HG03139 (cell line): ENCODE measurements at regions not wholly inside any gene's neighbourhood (a gene's known extent, or its start where the extent isn't known, plus 50 kb on each side); places are given as distances from the start of the nearest gene placed in this dataset.

ENCODE experiments used
- ATAC-seq: cut with Tn5 transposase; IDR thresholded peaks from one replicate; pipeline ENCODE4 v1.9.1; 2021; ENCODE audit not compliant: unreplicated experiment

- ATAC-seq = no peak
Measured at GRCh38 chr9:88233091-88233490, 94.8 kb upstream of the SPATA31C2 start.

GRCh38 chr9:88230612-88231011, 92.3 kb upstream of the SPATA31C2 start:
- no peak for ATAC-seq

DNA sequence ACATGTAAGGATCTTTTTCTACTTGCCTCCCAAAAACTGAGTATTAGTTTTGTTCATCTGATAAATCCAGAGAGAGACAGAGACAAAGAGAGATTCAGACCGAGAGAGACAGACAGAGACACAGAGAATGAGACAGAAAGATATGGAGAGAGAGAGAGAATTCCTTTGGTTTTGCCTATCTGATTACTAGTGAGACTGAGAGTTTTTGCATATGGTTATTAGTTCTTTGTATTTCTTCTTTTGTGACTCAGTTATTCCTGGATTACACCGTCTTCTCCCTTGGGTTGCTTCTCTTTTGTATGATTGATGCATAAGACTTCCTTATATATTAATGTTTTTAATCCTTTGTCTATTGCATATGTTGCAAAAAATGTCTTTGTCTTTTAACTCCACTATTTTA, 91.2 kb upstream of the SPATA31C2 start:
- no peak for ATAC-seq

- ATAC-seq = no peak
Measured at GRCh38 chr9:88224938-88225337, 86.7 kb upstream of the SPATA31C2 start.

GRCh38 chr9:88221105-88221504, 82.8 kb upstream of the SPATA31C2 start:
- no peak for ATAC-seq

DNA sequence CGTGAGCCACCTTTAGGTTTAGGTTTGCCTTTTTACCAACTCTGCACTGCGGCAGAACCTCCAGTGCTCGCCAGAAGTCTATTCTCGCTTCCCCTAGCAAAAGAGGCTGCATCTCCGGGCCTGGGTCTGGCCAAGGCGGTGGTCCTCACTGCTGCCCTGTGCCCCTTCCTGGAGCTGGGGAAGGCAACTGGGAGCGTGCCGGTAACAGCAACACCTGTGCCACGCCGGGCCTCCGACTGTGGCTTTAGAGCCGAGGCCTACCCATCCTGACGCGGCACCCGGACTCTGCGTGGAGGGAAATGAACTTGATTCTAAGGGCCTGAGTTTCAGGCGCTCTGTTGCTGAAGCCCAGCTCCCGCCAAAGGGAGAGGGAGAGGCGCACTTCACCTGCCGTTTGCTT, 82.4 kb upstream of the SPATA31C2 start:
- ATAC-seq = no peak

- no peak for ATAC-seq
Measured at GRCh38 chr9:88219601-88220000, 81.3 kb upstream of the SPATA31C2 start.

DNA sequence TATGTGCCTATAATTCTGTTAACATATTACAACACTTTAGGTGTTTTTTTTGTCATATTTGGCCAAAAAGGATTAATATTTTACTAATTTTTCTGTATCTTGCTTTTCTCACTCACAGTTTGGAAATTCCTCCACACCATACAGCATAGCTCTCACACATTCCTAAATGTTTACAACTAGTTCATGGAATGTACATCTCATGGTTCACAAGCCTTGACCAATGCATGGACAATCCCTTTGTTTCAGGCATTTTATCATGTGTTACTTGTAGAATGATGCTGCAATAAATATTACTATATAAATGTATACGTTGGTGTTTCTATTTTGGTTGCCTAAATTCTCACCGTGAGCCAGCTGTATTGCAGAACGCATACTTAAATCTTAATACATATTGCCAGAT, 80.5 kb upstream of the SPATA31C2 start:
- ATAC-seq = no peak

GRCh38 chr9:88216126-88216995, 78.1 kb upstream of the SPATA31C2 start:
- no peak for ATAC-seq

DNA sequence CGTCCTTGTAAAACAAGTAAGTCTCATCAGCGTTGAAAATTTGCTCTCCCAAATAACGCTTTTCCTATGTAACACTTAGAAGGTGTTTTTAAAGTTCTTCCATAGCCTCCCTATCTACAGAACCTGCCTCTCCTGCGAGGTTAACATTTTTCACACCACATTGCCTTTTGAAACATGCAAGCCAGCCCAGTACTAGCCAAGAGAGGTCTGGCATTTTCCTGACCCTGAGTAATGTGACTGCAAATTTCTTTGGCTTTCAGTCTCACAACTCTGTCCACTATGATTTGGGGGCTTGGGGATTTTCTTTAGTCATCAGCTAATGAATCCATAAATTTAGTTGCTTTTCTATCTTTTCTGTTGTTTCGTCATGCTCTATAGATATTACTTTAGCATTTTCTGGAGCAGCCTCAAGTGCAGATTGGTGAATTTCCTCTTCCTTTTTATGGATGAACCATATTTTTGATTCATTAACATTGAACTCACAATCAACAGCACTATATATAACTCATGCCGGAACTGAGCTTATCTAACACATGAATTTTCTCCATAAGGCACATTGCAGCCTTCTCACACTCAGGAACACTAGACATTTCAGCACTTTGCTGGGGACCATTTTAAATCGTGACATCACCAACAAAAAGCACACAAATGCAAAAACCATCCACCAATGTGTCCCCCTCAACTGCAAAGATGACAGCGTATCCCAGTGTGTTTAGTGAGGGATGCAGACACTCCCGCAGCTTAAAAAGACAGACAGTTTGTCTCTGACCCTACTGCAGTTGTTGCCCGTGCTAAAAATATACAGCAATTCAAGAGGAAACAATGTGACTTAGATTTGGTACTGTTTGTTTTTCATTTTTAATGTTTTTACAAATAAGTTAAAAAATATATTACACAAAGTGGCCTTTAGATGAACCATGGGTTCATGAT, 77.2 kb upstream of the SPATA31C2 start:
- no peak for ATAC-seq

DNA sequence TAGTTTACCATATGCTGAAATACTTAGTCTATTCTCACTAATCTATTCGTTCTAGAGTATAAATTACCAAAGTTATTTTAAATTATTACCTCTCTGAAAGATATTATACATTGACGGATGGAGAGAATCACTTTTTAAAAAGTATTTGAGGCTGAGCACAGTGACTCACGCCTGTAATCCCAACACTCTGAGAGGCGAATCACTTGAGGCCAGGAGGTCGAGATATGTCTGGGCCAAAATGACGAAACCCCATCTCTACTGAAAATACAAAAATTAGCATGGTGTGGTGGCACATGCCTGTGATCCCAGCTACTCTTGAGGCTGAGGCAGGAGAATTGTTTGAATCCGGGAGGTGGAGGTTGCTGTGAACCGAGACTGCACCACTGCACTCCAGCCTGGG, 64.0 kb upstream of the SPATA31C2 start:
- no peak for ATAC-seq

- no peak for ATAC-seq
Measured at GRCh38 chr9:88198341-88198807, 60.1 kb upstream of the SPATA31C2 start.

DNA sequence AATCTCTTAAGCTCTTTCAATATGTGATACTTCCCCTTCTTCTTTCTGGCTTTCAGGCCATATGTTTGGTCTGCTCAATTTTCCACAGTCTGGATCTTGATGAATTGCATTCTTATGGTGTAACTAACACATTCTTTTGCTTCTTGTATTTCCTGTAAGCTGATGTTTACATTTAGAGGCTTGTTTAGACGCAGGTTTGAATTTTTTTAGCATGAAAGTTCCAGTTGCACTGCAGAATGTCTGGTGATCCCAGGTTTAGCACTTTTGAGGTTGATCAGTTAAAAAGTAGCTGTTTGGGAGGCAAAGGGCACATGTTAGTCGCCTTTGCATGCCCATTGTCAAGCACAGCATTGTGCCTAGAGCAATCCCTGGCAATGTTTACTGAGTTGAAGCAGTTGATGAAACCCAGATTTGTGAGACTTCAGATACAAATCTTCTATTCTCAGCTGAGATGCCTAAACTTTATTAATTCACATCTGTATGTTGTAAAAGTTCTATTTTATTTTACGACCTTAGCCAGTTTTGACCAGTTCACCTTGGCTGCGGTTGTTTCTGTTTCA, 59.6 kb upstream of the SPATA31C2 start:
- no peak for ATAC-seq

GRCh38 chr9:88197016-88197415, 58.7 kb upstream of the SPATA31C2 start:
- no peak for ATAC-seq

GRCh38 chr9:88196142-88196790, 58.0 kb upstream of the SPATA31C2 start:
- no peak for ATAC-seq

DNA sequence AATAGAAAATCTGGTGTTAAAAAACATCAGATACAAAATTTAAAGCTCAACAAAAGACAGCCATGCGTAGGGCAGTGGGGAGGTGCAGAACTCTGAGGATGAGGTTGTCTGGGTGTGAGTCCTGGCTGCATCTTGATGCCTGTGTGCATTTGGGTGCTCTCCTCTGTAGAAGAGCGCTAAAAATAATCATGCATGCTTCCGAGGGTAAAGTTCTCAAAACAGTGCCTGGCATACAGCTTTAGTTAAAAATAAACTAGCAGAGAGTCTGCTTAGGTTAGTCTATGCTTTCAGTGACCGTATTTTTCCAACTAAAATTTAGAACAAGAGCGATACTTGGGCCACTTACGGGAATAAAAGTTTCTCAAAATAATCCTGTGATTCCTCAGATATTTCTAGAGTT, 55.5 kb upstream of the SPATA31C2 start:
- ATAC-seq = no peak

DNA sequence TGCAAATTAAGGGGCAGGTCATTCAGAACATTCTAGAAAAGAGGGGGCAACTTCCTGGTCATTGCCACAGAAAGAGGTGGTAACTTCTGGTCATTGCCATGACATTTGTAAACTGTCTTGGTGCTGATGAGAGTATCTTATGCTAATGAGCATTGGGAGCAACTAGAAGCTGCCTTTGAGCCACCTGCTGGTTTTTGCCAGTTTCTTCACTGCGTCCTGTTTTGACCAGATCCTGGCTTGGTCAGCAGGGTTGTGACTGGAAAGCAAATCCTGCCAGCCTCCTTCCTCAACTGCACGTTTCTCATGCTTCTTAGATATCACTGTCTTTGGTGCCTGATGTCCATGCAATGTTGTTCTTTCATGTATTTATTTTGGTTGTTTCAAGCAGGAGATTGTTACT, 53.2 kb upstream of the SPATA31C2 start:
- ATAC-seq = no peak

GRCh38 chr9:88189371-88189770, 51.1 kb upstream of the SPATA31C2 start:
- no peak for ATAC-seq
